Choroid plexus epithelial cell (primary cell): ENCODE measurements at regions not wholly inside any gene's neighbourhood (a gene's known extent, or its start where the extent isn't known, plus 50 kb on each side); places are given as distances from the start of the nearest gene placed in this dataset.

Experiments used
- DNase-seq: peaks from one replicate; pipeline ENCODE4 v3.0.0-alpha.2; 2010; ENCODE audit warnings: low read depth
- H3K4me3 ChIP-seq: 2 replicates; pipeline ENCODE4 v1.5.1; 2011; ENCODE audit warnings: low read depth, mild to moderate bottlenecking, control low read depth, low read length, moderate library complexity
- TF ChIP-seq, protein P1 (sequence below): conservative IDR thresholded peaks from 2 replicates; pipeline ENCODE4 v1.5.1; 2011; ENCODE audit warnings: low read depth, mild to moderate bottlenecking, control low read depth, inconsistent platforms, low read length, moderate library complexity

DNA sequence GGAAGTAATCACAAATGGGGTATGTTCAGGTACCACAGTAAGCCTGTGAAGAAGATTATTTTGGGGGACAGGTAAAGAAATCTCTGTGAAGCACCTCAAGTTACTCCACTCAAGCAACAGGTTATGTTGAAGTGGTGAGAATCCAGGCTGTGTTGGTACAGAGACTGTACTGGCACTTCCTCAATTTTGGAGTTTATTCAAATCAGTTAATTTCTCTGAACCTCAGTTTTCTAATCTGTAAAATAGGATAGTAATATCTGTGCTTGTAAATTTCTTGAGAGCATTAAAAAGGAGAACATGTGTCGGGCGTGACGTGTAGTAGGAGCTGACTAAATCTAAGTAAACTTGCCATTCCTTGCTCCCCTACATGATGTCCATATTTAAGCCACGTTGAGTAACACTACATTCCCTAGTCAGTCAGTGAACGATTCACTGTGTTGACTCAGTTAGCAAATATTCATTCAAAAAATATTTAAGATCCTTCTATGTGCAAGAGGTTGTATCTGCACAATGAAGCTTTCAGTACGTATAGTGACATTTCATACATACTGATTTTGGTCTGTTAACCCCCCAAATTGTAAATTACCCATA lies 504.2 kb downstream of the ZEB2 start:
- no peak overlapping the region for H3K4me3 ChIP-seq
- TF ChIP-seq, protein P1, sequence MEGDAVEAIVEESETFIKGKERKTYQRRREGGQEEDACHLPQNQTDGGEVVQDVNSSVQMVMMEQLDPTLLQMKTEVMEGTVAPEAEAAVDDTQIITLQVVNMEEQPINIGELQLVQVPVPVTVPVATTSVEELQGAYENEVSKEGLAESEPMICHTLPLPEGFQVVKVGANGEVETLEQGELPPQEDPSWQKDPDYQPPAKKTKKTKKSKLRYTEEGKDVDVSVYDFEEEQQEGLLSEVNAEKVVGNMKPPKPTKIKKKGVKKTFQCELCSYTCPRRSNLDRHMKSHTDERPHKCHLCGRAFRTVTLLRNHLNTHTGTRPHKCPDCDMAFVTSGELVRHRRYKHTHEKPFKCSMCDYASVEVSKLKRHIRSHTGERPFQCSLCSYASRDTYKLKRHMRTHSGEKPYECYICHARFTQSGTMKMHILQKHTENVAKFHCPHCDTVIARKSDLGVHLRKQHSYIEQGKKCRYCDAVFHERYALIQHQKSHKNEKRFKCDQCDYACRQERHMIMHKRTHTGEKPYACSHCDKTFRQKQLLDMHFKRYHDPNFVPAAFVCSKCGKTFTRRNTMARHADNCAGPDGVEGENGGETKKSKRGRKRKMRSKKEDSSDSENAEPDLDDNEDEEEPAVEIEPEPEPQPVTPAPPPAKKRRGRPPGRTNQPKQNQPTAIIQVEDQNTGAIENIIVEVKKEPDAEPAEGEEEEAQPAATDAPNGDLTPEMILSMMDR = no peak
- peak; percentile 96 for DNase-seq

DNA sequence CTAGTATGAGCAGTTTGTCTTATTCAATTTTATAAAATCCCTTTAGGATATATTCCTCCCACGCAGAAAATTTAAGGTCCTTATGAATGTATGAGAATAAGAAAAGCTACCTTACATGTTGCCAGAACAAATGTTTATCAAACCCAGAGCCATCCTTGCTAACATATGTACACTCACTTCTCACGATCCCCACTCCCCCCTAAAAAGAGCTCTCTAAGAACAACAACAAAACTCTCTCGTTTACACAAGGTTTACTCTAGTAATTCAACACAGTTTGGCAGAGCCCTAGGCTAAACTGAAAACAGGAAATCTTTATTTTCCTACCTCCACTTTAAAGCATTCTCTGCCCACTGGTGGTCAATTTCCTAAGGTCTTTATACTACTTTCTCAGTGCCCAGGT lies 504.9 kb downstream of the ZEB2 start:
- no peak overlapping the region for H3K4me3 ChIP-seq
- TF ChIP-seq, protein P1 = no peak
- DNase-seq = peak; percentile 23

DNA sequence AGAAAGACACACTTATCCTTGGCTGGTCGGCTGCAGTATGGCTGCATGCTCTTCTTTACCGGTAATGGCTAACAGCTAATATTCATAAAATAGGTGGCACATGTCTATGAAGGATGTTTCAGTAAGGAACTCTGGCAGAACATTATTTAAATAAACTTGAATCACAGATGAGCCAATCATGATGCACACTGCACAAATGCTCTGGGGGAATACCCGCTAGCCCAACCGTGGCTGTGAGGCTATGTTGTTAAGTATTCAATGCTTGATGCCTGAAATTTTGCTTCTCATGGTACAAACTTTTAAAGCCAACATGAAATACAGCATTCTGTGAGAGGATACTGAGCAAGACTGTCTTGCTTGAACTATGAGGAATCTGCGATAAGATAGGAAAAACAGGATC lies 505.8 kb downstream of the ZEB2 start:
- TF ChIP-seq, protein P1 = no peak
- peak; percentile 17 for DNase-seq

DNA sequence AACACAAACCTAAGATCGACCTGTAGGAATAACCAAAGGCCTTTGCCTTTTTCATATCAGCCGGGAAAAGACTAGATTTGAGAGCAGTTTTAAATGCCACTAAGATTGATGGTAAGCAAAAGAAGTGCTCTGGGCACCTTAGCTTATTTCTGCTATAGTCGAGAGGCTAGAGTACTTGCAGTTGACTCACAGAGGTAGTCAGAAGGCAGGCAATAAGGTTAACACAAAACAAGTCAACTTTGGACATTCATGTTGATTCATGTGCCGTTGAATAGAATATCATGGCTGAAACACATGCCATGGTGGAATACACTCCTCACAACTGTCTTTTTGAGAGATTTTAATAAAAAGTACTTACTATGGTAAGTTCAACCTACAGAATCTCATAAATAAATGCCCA lies 507.6 kb downstream of the ZEB2 start:
- TF ChIP-seq, protein P1 = no peak
- no peak for DNase-seq
- H3K4me3 ChIP-seq = no peak overlapping the region

More for the DNA sequence above, 505.8 kb downstream of the ZEB2 start:
- no peak overlapping the region for H3K4me3 ChIP-seq

DNA sequence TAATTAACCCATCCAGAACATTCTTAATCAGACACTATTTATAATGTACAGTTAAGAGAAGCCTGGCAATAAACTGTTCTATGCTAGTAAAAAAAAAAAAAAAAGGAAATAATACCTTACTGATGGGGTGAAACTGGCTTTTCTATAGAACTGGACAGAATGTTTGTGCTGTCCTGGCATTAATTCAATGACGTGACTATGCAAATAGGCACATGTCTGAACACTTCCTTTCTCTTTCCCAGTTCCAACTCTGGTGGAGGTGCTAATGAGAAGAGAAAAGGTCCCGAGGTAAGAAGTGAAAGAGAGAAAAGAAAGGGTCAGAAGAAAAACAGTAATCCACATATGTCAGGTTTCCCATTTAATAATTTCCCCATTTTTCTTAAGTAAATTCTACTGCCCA lies 508.4 kb downstream of the ZEB2 start:
- TF ChIP-seq, protein P1 = no peak
- no peak overlapping the region for H3K4me3 ChIP-seq
- DNase-seq = no peak

DNA sequence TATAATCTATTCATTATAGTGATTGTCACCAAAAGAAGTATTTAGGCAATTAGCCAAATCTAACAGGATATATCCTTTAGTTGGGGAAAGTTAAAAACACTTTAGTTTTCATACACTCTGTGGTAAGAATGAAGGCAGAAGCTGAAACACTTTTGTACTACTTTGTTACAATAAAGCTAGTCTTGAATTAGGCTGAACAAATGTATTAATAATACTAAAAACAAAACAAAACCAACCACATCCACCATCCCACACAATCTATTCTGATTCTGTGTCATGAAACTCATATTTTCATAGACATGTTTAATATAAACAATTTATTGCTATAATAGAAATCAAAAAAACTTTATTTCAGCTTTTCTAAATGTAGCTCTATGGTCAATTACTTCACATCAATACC lies 508.8 kb downstream of the ZEB2 start:
- no peak for DNase-seq
- no peak overlapping the region for H3K4me3 ChIP-seq
- TF ChIP-seq, protein P1 = no peak

DNA sequence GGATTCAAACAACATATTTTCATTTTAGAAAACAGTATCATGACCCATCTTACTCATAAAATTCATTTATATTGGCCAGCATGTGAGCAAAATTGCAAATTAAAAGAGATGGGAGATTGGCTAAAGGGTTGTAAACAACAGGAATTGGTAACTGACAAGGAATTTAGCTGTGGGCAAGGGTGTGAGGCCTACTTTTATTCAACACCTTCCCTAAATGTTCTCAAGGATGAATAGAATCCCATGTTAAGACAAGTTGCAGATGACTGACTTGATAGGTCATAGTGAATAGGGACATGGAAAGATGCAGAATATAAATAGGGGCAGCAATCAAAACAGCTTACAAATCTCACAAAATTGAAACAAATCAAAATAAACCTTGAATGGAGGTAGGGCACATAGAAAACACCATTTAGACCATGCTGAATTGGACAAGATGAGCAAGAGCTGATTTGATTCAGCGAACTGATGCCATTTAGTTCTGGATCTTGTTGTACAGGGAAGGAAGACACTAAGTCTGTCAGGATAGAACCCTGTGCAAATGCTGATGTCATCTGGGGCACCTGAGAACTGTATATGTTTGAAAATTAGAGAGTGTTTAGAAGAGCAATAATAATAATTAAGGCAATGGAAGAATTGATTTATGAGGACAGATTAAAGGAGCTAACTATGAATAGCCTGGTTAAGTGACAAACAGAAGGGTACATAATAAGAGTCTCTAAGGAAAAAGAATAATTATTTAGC lies 509.7 kb downstream of the ZEB2 start:
- DNase-seq = no peak
- no peak overlapping the region for H3K4me3 ChIP-seq
- TF ChIP-seq, protein P1 = no peak
